HG03565 (cell line): ENCODE measurements at regions not wholly inside any gene's neighbourhood (a gene's known extent, or its start where the extent isn't known, plus 50 kb on each side); places are given as distances from the start of the nearest gene placed in this dataset.

ENCODE experiments used
- ATAC-seq: cut with Tn5 transposase; IDR thresholded peaks from one replicate; pipeline ENCODE4 v1.9.1; 2021; ENCODE audit warnings: mild to moderate bottlenecking, moderate library complexity; ENCODE audit not compliant: unreplicated experiment

- no peak for ATAC-seq
Measured at GRCh38 chr3:176737480-176738110, 459.7 kb downstream of the TBL1XR1 start.

GRCh38 chr3:176734146-176734545, 463.1 kb downstream of the TBL1XR1 start:
- ATAC-seq: no peak

- no peak for ATAC-seq
Measured at GRCh38 chr3:176724394-176724759, 472.9 kb downstream of the TBL1XR1 start.

GRCh38 chr3:176723758-176724393, 473.4 kb downstream of the TBL1XR1 start:
- no peak for ATAC-seq

GRCh38 chr3:176714034-176714433, 483.2 kb downstream of the TBL1XR1 start:
- ATAC-seq: no peak

GRCh38 chr3:176712191-176712590, 485.1 kb downstream of the TBL1XR1 start:
- ATAC-seq: no peak

- no peak for ATAC-seq
Measured at GRCh38 chr3:176699288-176699687, 498.0 kb downstream of the TBL1XR1 start.

- ATAC-seq: no peak
Measured at GRCh38 chr3:176697284-176697889, 499.9 kb downstream of the TBL1XR1 start.

- no peak for ATAC-seq
Measured at GRCh38 chr3:176696816-176697215, 500.5 kb downstream of the TBL1XR1 start.

GRCh38 chr3:176692966-176693785, 504.1 kb downstream of the TBL1XR1 start:
- no peak for ATAC-seq

- no peak for ATAC-seq
Measured at GRCh38 chr3:176692199-176692965, 504.9 kb downstream of the TBL1XR1 start.

- no peak for ATAC-seq
Measured at GRCh38 chr3:176690083-176690869, 507.0 kb downstream of the TBL1XR1 start.

GRCh38 chr3:176687754-176688153, 509.5 kb downstream of the TBL1XR1 start:
- ATAC-seq: no peak

- ATAC-seq: peak; percentile 68
Measured at GRCh38 chr3:176683382-176683781, 513.9 kb downstream of the TBL1XR1 start.

- no peak for ATAC-seq
Measured at GRCh38 chr3:176663837-176664831, 533.1 kb downstream of the TBL1XR1 start.

GRCh38 chr3:176663387-176663786, 533.9 kb downstream of the TBL1XR1 start:
- no peak for ATAC-seq

- no peak for ATAC-seq
Measured at GRCh38 chr3:176661432-176661964, 535.8 kb downstream of the TBL1XR1 start.

- no peak for ATAC-seq
Measured at GRCh38 chr3:176655404-176656094, 541.7 kb downstream of the TBL1XR1 start.
